Smooth muscle cell (in vitro differentiated cells): ENCODE measurements at regions not wholly inside any gene's neighbourhood (a gene's known extent, or its start where the extent isn't known, plus 50 kb on each side); places are given as distances from the start of the nearest gene placed in this dataset.

Source experiments
- DNase-seq: peaks from one replicate; lab custom pipeline; 2025; ENCODE audit not compliant: unreplicated experiment; lab: John Stamatoyannopoulos, UW
- H2AFZ ChIP-seq: fragments of 200-600 bp; sonication (generic); 2 replicates; pipeline ENCODE4 v1.6.0; 2016; ENCODE audit warnings: antibody characterized with exemption, low read depth, mild to moderate bottlenecking
- H3F3A ChIP-seq: fragments of 200-600 bp; sonication (generic); 2 replicates; pipeline ENCODE4 v1.6.0; 2017; ENCODE audit warnings: antibody characterized with exemption, low read depth
- H3K27ac ChIP-seq: fragments of 200-600 bp; sonication (generic); 2 replicates; pipeline ENCODE4 v1.5.1; 2016; ENCODE audit warnings: low read depth, mild to moderate bottlenecking
- H3K27me3 ChIP-seq: fragments of 200-600 bp; sonication (generic); 2 replicates; pipeline ENCODE4 v1.6.1; 2016; ENCODE audit warnings: low read depth, mild to moderate bottlenecking
- H3K36me3 ChIP-seq: fragments of 200-600 bp; sonication (generic); 2 replicates; pipeline ENCODE4 v1.5.1; 2016; ENCODE audit warnings: low read depth
- H3K4me1 ChIP-seq: fragments of 200-600 bp; sonication (generic); 2 replicates; pipeline ENCODE4 v1.5.1; 2016; ENCODE audit warnings: low read depth
- H3K4me2 ChIP-seq: fragments of 200-600 bp; sonication (generic); 2 replicates; pipeline ENCODE4 v1.6.0; 2016; ENCODE audit warnings: mild to moderate bottlenecking
- H3K4me3 ChIP-seq: fragments of 200-600 bp; sonication (generic); 2 replicates; pipeline ENCODE4 v1.5.1; 2016; ENCODE audit warnings: mild to moderate bottlenecking
- H3K79me2 ChIP-seq: fragments of 200-600 bp; sonication (generic); 2 replicates; pipeline ENCODE4 v1.6.0; 2016; ENCODE audit warnings: low read depth, mild to moderate bottlenecking
- H3K9ac ChIP-seq: fragments of 200-600 bp; sonication (generic); 2 replicates; pipeline ENCODE4 v1.6.0; 2016; ENCODE audit warnings: low read depth
- H3K9me3 ChIP-seq: fragments of 200-600 bp; sonication (generic); replicated peaks from 2 replicates; pipeline ENCODE4 v1.5.1; 2016; ENCODE audit warnings: low read depth
- H4K20me1 ChIP-seq: fragments of 200-600 bp; sonication (generic); 2 replicates; pipeline ENCODE4 v1.6.0; 2016; ENCODE audit warnings: low read depth
- WGBS: methylation state at CpG from one replicate; pipeline ENCODE4 v1.1.7; 2016; ENCODE audit warnings: low lambda C conversion rate; 5-methylcytosine and 5-hydroxymethylcytosine counted together
- TF ChIP-seq, protein P1 (sequence below): fragments of 200-600 bp; sonication (generic); IDR thresholded peaks from 2 replicates; pipeline ENCODE4 v1.5.1; 2017; ENCODE audit warnings: borderline replicate concordance, mild to moderate bottlenecking, antibody characterized with exemption; ENCODE audit not compliant: insufficient read depth, poor library complexity, severe bottlenecking

DNA sequence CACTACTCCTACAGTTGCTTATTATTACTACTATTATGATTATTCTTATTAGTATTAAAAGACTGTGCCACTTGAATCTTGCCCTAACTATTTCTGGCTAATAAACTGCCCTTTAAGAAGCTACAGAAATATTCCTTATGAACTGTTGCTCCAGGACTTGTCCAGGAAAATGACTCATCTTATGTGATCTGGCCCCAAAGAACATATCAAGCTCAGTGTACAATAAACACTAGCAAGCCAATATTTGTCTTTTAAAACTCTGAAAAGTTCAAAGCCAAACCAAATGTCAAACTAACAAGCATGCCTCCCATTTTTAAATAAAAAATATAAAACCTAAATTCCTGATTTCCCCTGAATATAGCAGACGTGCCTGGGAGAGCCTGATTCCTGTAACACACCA, 88.7 kb upstream of the SIM2 start:
- Histone ChIP-seq H3K4me1 (no peaks in the 10 kb centered on the region), H3K9me3 (no peaks in the 10 kb centered on the region), H3K79me2 (no peaks in the 10 kb centered on the region), H3F3A (no peaks in the 10 kb centered on the region), H3K27ac (no peak overlapping the region), H3K27me3 (no peaks in the 10 kb centered on the region), H3K4me2 (no peak overlapping the region), H3K4me3 (no peak overlapping the region), H3K36me3 (no peaks in the 10 kb centered on the region), H2AFZ (no peak overlapping the region), H3K9ac (no peak overlapping the region), H4K20me1 (no peaks in the 10 kb centered on the region)
- TF ChIP-seq, protein P1, sequence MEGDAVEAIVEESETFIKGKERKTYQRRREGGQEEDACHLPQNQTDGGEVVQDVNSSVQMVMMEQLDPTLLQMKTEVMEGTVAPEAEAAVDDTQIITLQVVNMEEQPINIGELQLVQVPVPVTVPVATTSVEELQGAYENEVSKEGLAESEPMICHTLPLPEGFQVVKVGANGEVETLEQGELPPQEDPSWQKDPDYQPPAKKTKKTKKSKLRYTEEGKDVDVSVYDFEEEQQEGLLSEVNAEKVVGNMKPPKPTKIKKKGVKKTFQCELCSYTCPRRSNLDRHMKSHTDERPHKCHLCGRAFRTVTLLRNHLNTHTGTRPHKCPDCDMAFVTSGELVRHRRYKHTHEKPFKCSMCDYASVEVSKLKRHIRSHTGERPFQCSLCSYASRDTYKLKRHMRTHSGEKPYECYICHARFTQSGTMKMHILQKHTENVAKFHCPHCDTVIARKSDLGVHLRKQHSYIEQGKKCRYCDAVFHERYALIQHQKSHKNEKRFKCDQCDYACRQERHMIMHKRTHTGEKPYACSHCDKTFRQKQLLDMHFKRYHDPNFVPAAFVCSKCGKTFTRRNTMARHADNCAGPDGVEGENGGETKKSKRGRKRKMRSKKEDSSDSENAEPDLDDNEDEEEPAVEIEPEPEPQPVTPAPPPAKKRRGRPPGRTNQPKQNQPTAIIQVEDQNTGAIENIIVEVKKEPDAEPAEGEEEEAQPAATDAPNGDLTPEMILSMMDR = no peak
- no peak for DNase-seq
- 76% methylated on average over 1 of the region's 1 CpG for WGBS

DNA sequence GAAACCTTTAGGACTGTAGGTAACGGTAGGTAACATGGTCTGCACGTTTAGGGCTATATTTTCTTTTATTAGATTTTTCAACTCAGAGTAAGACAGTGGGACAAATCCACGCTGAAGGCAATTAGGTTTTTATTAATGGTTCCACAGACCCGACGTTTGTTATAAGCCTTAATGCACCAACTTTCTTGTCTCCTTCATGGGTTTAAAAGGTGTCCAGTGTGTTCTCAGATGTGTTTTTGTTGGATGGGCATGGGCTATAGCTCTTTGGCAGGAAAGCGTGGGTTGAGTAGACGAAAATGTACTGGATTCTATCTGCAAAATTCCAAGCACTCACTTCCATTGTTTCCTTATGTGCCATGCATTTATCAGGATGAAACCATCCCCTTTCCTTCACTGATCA, 88.0 kb upstream of the SIM2 start:
- Histone ChIP-seq H3K4me1 (no peaks in the 10 kb centered on the region), H4K20me1 (no peaks in the 10 kb centered on the region), H3K79me2 (no peaks in the 10 kb centered on the region), H2AFZ (no peak overlapping the region), H3K4me2 (no peak overlapping the region), H3K9me3 (no peaks in the 10 kb centered on the region), H3K9ac (no peak overlapping the region), H3K4me3 (no peak overlapping the region), H3K27me3 (no peaks in the 10 kb centered on the region), H3K36me3 (no peaks in the 10 kb centered on the region), H3K27ac (no peak overlapping the region), H3F3A (no peaks in the 10 kb centered on the region)
- no peak for DNase-seq
- 90% methylated on average over 7 of the region's 7 CpGs for WGBS
- TF ChIP-seq, protein P1 = no peak

DNA sequence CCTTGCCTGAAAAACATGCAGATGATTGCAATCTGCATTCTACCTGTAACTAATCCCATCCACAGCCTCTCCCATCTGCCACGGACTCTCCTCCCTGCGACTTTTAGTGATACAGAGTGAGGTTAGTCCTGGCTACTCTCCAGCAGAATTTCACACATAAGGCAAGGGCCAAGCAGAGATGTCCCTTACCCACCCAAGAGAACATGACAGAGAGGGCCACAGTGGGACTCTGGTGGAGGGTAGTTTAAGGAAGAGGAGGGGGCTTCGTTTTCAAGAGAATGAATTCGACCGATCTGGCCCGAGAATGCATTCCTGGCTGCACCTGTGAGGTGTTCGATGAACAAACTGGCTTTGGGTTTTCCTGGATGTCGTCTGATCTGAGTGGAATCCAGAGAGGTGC, 87.5 kb upstream of the SIM2 start:
- no peaks in the 10 kb centered on the region for H3K79me2 ChIP-seq
- no peaks in the 10 kb centered on the region for H3F3A ChIP-seq
- H3K4me3 ChIP-seq = no peak overlapping the region
- DNase-seq = no peak
- no peak overlapping the region for H3K4me2 ChIP-seq
- TF ChIP-seq, protein P1 = no peak
- H3K4me1 ChIP-seq = no peaks in the 10 kb centered on the region
- no peak overlapping the region for H3K9ac ChIP-seq
- no peaks in the 10 kb centered on the region for H3K9me3 ChIP-seq
- H2AFZ ChIP-seq = no peak overlapping the region
- no peak overlapping the region for H3K27ac ChIP-seq
- WGBS = 86% methylated on average over 8 of the region's 8 CpGs
- H3K36me3 ChIP-seq = no peaks in the 10 kb centered on the region
- no peaks in the 10 kb centered on the region for H4K20me1 ChIP-seq
- no peaks in the 10 kb centered on the region for H3K27me3 ChIP-seq

DNA sequence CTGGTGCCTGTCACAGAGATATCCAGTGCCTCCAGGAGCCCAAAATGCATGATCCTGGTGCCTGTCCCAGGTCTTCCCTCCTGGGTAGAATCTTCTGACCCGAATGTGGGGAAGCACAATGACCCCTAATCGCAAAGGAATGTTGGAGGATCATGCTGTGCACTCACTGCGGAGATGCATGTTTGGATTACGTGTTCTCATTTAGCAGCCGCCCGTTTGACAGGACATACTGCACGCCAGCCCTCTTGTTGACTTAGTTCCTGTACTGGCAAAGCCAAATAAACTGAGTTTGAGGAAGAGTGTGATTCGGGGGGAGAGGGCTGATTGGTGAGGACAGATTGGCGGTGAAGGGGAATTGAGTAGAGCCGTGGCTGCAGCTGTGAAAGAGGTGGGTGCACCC, 85.9 kb upstream of the SIM2 start:
- 87% methylated on average over 10 of the region's 10 CpGs for WGBS
- H3K9ac ChIP-seq = no peak overlapping the region
- no peaks in the 10 kb centered on the region for H3K9me3 ChIP-seq
- H4K20me1 ChIP-seq = no peaks in the 10 kb centered on the region
- H3K4me3 ChIP-seq = no peak overlapping the region
- no peak overlapping the region for H2AFZ ChIP-seq
- DNase-seq = no peak
- no peak overlapping the region for H3K4me2 ChIP-seq
- no peak overlapping the region for H3K27ac ChIP-seq
- TF ChIP-seq, protein P1 = no peak
- no peaks in the 10 kb centered on the region for H3F3A ChIP-seq
- H3K4me1 ChIP-seq = no peaks in the 10 kb centered on the region
- no peaks in the 10 kb centered on the region for H3K79me2 ChIP-seq
- H3K36me3 ChIP-seq = no peaks in the 10 kb centered on the region
- H3K27me3 ChIP-seq = no peaks in the 10 kb centered on the region
